Activated T-cell treated with anti-CD3 and anti-CD28 coated beads, Interleukin-2, amount 50 U/mL, for 72 hours (primary cell): ENCODE measurements at regions not wholly inside any gene's neighbourhood (a gene's known extent, or its start where the extent isn't known, plus 50 kb on each side); places are given as distances from the start of the nearest gene placed in this dataset.

ENCODE experiments used
- ATAC-seq, 2 donors: fragments of 150-1000 bp; cut with Tn5 transposase; replicated peaks in 1 of 2; 2 replicates each; pipeline ENCODE4 v1.10.0; 2021; ENCODE audit warnings: moderate library complexity in 2 of 2, mild to moderate bottlenecking in 1 of 2
- DNase-seq, 2 donors: peaks; one replicate each; pipeline ENCODE4 v3.0.0; 2021 to 2022; ENCODE audit warnings: mixed read lengths in 1 of 2
- H3K27ac Mint-ChIP-seq: one replicate; pipeline ENCODE4 v1.8.0; 2022; ENCODE audit warnings: mild to moderate bottlenecking, moderate library complexity, mixed read lengths
- H3K27me3 Mint-ChIP-seq: one replicate; pipeline ENCODE4 v1.8.0; 2022; ENCODE audit warnings: low read depth, mixed read lengths
- H3K36me3 Mint-ChIP-seq, 2 donors: one replicate each; pipeline ENCODE4 v1.8.0; 2022; ENCODE audit warnings: mixed read lengths in 2 of 2, mild to moderate bottlenecking in 1 of 2; ENCODE audit not compliant: insufficient read depth in 2 of 2
- H3K4me1 Mint-ChIP-seq: one replicate; pipeline ENCODE4 v1.8.0; 2022; ENCODE audit warnings: low read depth, mixed read lengths
- H3K4me3 Mint-ChIP-seq, 2 donors: one replicate each; pipeline ENCODE4 v1.8.0; 2022; ENCODE audit warnings: mild to moderate bottlenecking in 2 of 2, mixed read lengths in 2 of 2, moderate library complexity in 2 of 2
- H3K9me3 Mint-ChIP-seq, 2 donors: one replicate each; pipeline ENCODE4 v1.8.0; 2022; ENCODE audit warnings: mixed read lengths in 2 of 2

GRCh38 chr1:101165954-101166353 is 70.9 kb upstream of the S1PR1 start:
- DNase-seq (no peak), ATAC-seq (no peak)
- no peak overlapping the region for H3K4me3 Mint-ChIP-seq
- peaks cover 2 to 4% of the 10 kb centered on the region in 2 donors for H3K9me3 Mint-ChIP-seq
- H3K4me1 Mint-ChIP-seq, result peaks cover 50% of the 10 kb centered on the region
- peaks cover 1 to 5% of the 10 kb centered on the region in 2 donors for H3K36me3 Mint-ChIP-seq
- no peaks in the 10 kb centered on the region for H3K27me3 Mint-ChIP-seq
- H3K27ac Mint-ChIP-seq, result no peak overlapping the region

GRCh38 chr1:101165532-101165931 is 71.3 kb upstream of the S1PR1 start:
- H3K36me3 Mint-ChIP-seq, result peaks cover 1 to 6% of the 10 kb centered on the region in 2 donors
- DNase-seq, result no peak
- no peak overlapping the region for H3K27ac Mint-ChIP-seq
- peaks cover 2 to 4% of the 10 kb centered on the region in 2 donors for H3K9me3 Mint-ChIP-seq
- H3K4me1 Mint-ChIP-seq, result peaks cover 50% of the 10 kb centered on the region
- H3K27me3 Mint-ChIP-seq, result no peaks in the 10 kb centered on the region
- H3K4me3 Mint-ChIP-seq, result no peak overlapping the region
- no peak for ATAC-seq

GRCh38 chr1:101164776-101165175 is 72.0 kb upstream of the S1PR1 start:
- Mint-ChIP-seq H3K27me3 (no peaks in the 10 kb centered on the region), H3K4me3 (no peak overlapping the region), H3K9me3 (peaks cover 2 to 4% of the 10 kb centered on the region in 2 donors), H3K4me1 (peaks cover 50% of the 10 kb centered on the region), H3K27ac (no peak overlapping the region), H3K36me3 (peaks cover 1 to 6% of the 10 kb centered on the region in 2 donors)
- DNase-seq (no peak), ATAC-seq (no peak)

- no peaks in the 10 kb centered on the region for H3K27me3 Mint-ChIP-seq
- H3K4me1 Mint-ChIP-seq, result peaks cover 47% of the 10 kb centered on the region
- H3K36me3 Mint-ChIP-seq, result peaks cover 1 to 6% of the 10 kb centered on the region in 2 donors
- H3K9me3 Mint-ChIP-seq, result peaks cover 2 to 4% of the 10 kb centered on the region in 2 donors
- no peak overlapping the region for H3K27ac Mint-ChIP-seq
- H3K4me3 Mint-ChIP-seq, result no peak overlapping the region
- DNase-seq, result no peak
- ATAC-seq, result no peak
Measured at GRCh38 chr1:101162736-101163735, 73.8 kb upstream of the S1PR1 start.

- Mint-ChIP-seq H3K27ac (no peak overlapping the region), H3K36me3 (peaks cover 1 to 3% of the 10 kb centered on the region in 2 donors), H3K4me3 (no peak overlapping the region), H3K27me3 (no peaks in the 10 kb centered on the region), H3K9me3 (peaks cover 0 to 2% of the 10 kb centered on the region in 2 donors), H3K4me1 (peaks cover 40% of the 10 kb centered on the region)
- ATAC-seq, result no peak
- no peak for DNase-seq
Measured at GRCh38 chr1:101162300-101162699, 74.5 kb upstream of the S1PR1 start.

GRCh38 chr1:101161619-101162018 is 75.2 kb upstream of the S1PR1 start:
- H3K4me1 Mint-ChIP-seq, result peaks cover 33% of the 10 kb centered on the region
- H3K4me3 Mint-ChIP-seq, result no peak overlapping the region

GRCh38 chr1:101158424-101158823 is 78.4 kb upstream of the S1PR1 start:
- no peak for DNase-seq

More at GRCh38 chr1:101161619-101162018, 75.2 kb upstream of the S1PR1 start:
- Mint-ChIP-seq H3K27ac (no peak overlapping the region), H3K27me3 (no peaks in the 10 kb centered on the region), H3K9me3 (peaks cover 0 to 2% of the 10 kb centered on the region in 2 donors), H3K36me3 (peaks cover 0 to 3% of the 10 kb centered on the region in 2 donors)
- DNase-seq, result no peak
- ATAC-seq, result no peak

GRCh38 chr1:101154547-101154946 is 82.3 kb upstream of the S1PR1 start:
- H3K4me1 Mint-ChIP-seq, result peaks cover 66% of the 10 kb centered on the region
- H3K9me3 Mint-ChIP-seq, result no peaks in the 10 kb centered on the region
- H3K4me3 Mint-ChIP-seq, result no peak overlapping the region
- no peaks in the 10 kb centered on the region for H3K36me3 Mint-ChIP-seq
- ATAC-seq (no peak), DNase-seq (no peak)
- no peaks in the 10 kb centered on the region for H3K27me3 Mint-ChIP-seq
- H3K27ac Mint-ChIP-seq, result peak overlapping the region; percentile 14

More at GRCh38 chr1:101158424-101158823, 78.4 kb upstream of the S1PR1 start:
- Mint-ChIP-seq H3K27me3 (no peaks in the 10 kb centered on the region), H3K9me3 (no peaks in the 10 kb centered on the region), H3K4me3 (no peak overlapping the region), H3K4me1 (peaks cover 36% of the 10 kb centered on the region), H3K27ac (no peak overlapping the region), H3K36me3 (peaks cover 0 to 3% of the 10 kb centered on the region in 2 donors)
- ATAC-seq, result no peak

- H3K36me3 Mint-ChIP-seq, result no peaks in the 10 kb centered on the region
- peak; percentile 76 to 80 for ATAC-seq
- no peaks in the 10 kb centered on the region for H3K9me3 Mint-ChIP-seq
- no peaks in the 10 kb centered on the region for H3K27me3 Mint-ChIP-seq
- DNase-seq, result no peak
- H3K4me1 Mint-ChIP-seq, result peaks cover 71% of the 10 kb centered on the region
- peak overlapping the region; percentile 45 for H3K27ac Mint-ChIP-seq
- peak overlapping the region in 1 of 2 donors; percentile 42 for H3K4me3 Mint-ChIP-seq
Measured at GRCh38 chr1:101153692-101154091, 83.1 kb upstream of the S1PR1 start.

GRCh38 chr1:101152633-101153032 is 84.2 kb upstream of the S1PR1 start:
- H3K27me3 Mint-ChIP-seq, result no peaks in the 10 kb centered on the region
- no peak for ATAC-seq
- no peak for DNase-seq
- H3K36me3 Mint-ChIP-seq, result no peaks in the 10 kb centered on the region
- H3K4me3 Mint-ChIP-seq, result no peak overlapping the region
- H3K4me1 Mint-ChIP-seq, result peaks cover 64% of the 10 kb centered on the region
- peak overlapping the region; percentile 63 for H3K27ac Mint-ChIP-seq
- no peaks in the 10 kb centered on the region for H3K9me3 Mint-ChIP-seq

GRCh38 chr1:101151286-101151685 is 85.5 kb upstream of the S1PR1 start:
- Mint-ChIP-seq H3K9me3 (no peaks in the 10 kb centered on the region), H3K27ac (no peak overlapping the region), H3K4me3 (no peak overlapping the region), H3K27me3 (no peaks in the 10 kb centered on the region), H3K36me3 (no peaks in the 10 kb centered on the region), H3K4me1 (peaks cover 64% of the 10 kb centered on the region)
- no peak for ATAC-seq
- no peak for DNase-seq

GRCh38 chr1:101150670-101151069 is 86.1 kb upstream of the S1PR1 start:
- DNase-seq, result no peak
- peak overlapping the region; percentile 40 for H3K27ac Mint-ChIP-seq
- no peak for ATAC-seq
- H3K9me3 Mint-ChIP-seq, result no peaks in the 10 kb centered on the region
- H3K4me1 Mint-ChIP-seq, result peaks cover 68% of the 10 kb centered on the region
- no peak overlapping the region for H3K4me3 Mint-ChIP-seq
- no peaks in the 10 kb centered on the region for H3K36me3 Mint-ChIP-seq
- H3K27me3 Mint-ChIP-seq, result no peaks in the 10 kb centered on the region

GRCh38 chr1:101150266-101150665 is 86.6 kb upstream of the S1PR1 start:
- H3K4me3 Mint-ChIP-seq, result no peak overlapping the region
- DNase-seq, result no peak
- peaks cover 68% of the 10 kb centered on the region for H3K4me1 Mint-ChIP-seq
- ATAC-seq, result no peak
- no peaks in the 10 kb centered on the region for H3K9me3 Mint-ChIP-seq
- no peaks in the 10 kb centered on the region for H3K27me3 Mint-ChIP-seq
- peak overlapping the region; percentile 1 for H3K27ac Mint-ChIP-seq
- no peaks in the 10 kb centered on the region for H3K36me3 Mint-ChIP-seq
